A549 (cell line): ENCODE measurements at regions not wholly inside any gene's neighbourhood (a gene's known extent, or its start where the extent isn't known, plus 50 kb on each side); places are given as distances from the start of the nearest gene placed in this dataset.

Source experiments
- ATAC-seq, 2 experiments: fragments of 200-7000 bp in 1 of 2; fragments of >200 bp in 1 of 2; cut with Nextera tagmentation in 1 of 2; cut with Tn5 transposase in 1 of 2; 3 replicates each; pipeline versions ENCODE4 v1.8.0 to v1.9.1; 2018 to 2020; ENCODE audit warnings: mild to moderate bottlenecking in 1 of 2, moderate library complexity in 1 of 2
- CTCF ChIA-PET: fragments of 300-600 bp; sonication (Branson Sonifier 250); formaldehyde crosslinking; extraction: SDS; loops from one replicate; lab custom pipeline; 2021; ENCODE audit warnings: antibody characterized with exemption, inconsistent platforms; lab: Yijun Ruan, JAX
- POLR2A ChIA-PET: fragments of 350-600 bp; formaldehyde crosslinking; extraction: SDS; loops from one replicate; lab custom pipeline; 2021; ENCODE audit warnings: antibody characterized with exemption, inconsistent platforms; lab: Yijun Ruan, JAX
- DNase-seq, 2 experiments: peaks; one replicate each; pipeline versions ENCODE4 v3.0.0 to v3.0.0-alpha.2; 2011 to 2016; ENCODE audit warnings: low read depth in 1 of 2, low spot score in 1 of 2
- FAIRE-seq: peaks from 2 replicates; lab custom pipeline; 2011; peaks lifted over from hg19 to GRCh38; lab: Jason Lieb, UNC
- H3K27ac ChIP-seq, 2 experiments: fragments of >200 bp; sonication (Bioruptor Twin); formaldehyde crosslinking; 3 replicates each; pipeline ENCODE4 v1.5.1; 2016 to 2017
- H3K4me1 ChIP-seq: fragments of >200 bp; sonication (Bioruptor Twin); formaldehyde crosslinking; 3 replicates; pipeline ENCODE4 v1.6.1; 2016
- H3K4me2 ChIP-seq: fragments of >200 bp; sonication (Bioruptor Twin); formaldehyde crosslinking; 3 replicates; pipeline ENCODE4 v1.6.1; 2016
- H3K4me3 ChIP-seq: fragments of >200 bp; sonication (Bioruptor Twin); formaldehyde crosslinking; 3 replicates; pipeline ENCODE4 v1.5.1; 2016
- H3K9me3 ChIP-seq: fragments of >200 bp; sonication (Bioruptor Twin); formaldehyde crosslinking; 3 replicates; pipeline ENCODE4 v1.6.1; 2016
- BHLHE40 ChIP-seq: IDR thresholded peaks from 2 replicates; pipeline ENCODE4 v1.6.1; 2012; ENCODE audit warnings: low read depth, low read length, inconsistent platforms
- CBX2 ChIP-seq: fragments of 200-600 bp; sonication (generic); IDR thresholded peaks from 2 replicates; pipeline ENCODE4 v1.6.1; 2016; ENCODE audit warnings: low read depth, mild to moderate bottlenecking, borderline replicate concordance
- CHD2 ChIP-seq: fragments of 150-350 bp; IDR thresholded peaks from 2 replicates; pipeline ENCODE4 v1.6.1; 2014; ENCODE audit warnings: low read length; ENCODE audit not compliant: partially characterized antibody
- EHF ChIP-seq: fragments of 250-450 bp; sonication (Bioruptor Pico); IDR thresholded peaks from 2 replicates; pipeline ENCODE4 v1.5.0; 2020; ENCODE audit warnings: mild to moderate bottlenecking
- ESRRA ChIP-seq: fragments of 150-350 bp; IDR thresholded peaks from 2 replicates; pipeline ENCODE4 v1.6.1; 2014; ENCODE audit warnings: mild to moderate bottlenecking, low read length, borderline replicate concordance
- HOXB5 ChIP-seq: fragments of 250-450 bp; sonication (Bioruptor Pico); IDR thresholded peaks from 2 replicates; pipeline ENCODE4 v1.5.0; 2020; ENCODE audit warnings: mild to moderate bottlenecking, moderate library complexity
- JUN ChIP-seq, 2 experiments: fragments of >200 bp; sonication (Bioruptor Twin); formaldehyde crosslinking; IDR thresholded peaks; 2 replicates in 1 of 2; 3 replicates in 1 of 2; pipeline ENCODE4 v1.6.1; 2016 to 2017
- MAZ ChIP-seq: fragments of 150-350 bp; IDR thresholded peaks from 2 replicates; pipeline ENCODE4 v1.6.1; 2014; ENCODE audit warnings: antibody characterized with exemption, low read depth, low read length, borderline replicate concordance
- PHF8 ChIP-seq: fragments of 200-600 bp; sonication (generic); IDR thresholded peaks from 2 replicates; pipeline ENCODE4 v1.6.1; 2016; ENCODE audit warnings: low read depth, mild to moderate bottlenecking, antibody characterized with exemption, moderate library complexity, borderline replicate concordance
- POLR2A ChIP-seq: IDR thresholded peaks from 2 replicates; pipeline ENCODE4 v1.6.1; 2012; ENCODE audit warnings: mild to moderate bottlenecking, low read length
- RAD21 ChIP-seq, 2 experiments: fragments of >200 bp in 1 of 2; sonication (Bioruptor Twin) in 1 of 2; formaldehyde crosslinking in 1 of 2; IDR thresholded peaks in 1 of 2; conservative IDR thresholded peaks in 1 of 2; 2 replicates in 1 of 2; 3 replicates in 1 of 2; pipeline ENCODE4 v1.6.1; 2012 to 2018; ENCODE audit warnings: inconsistent platforms in 1 of 2
- SMC3 ChIP-seq: fragments of >200 bp; sonication (Bioruptor Twin); formaldehyde crosslinking; IDR thresholded peaks from 3 replicates; pipeline ENCODE4 v1.6.1; 2018; ENCODE audit warnings: inconsistent platforms
- TFCP2L1 ChIP-seq: fragments of 250-450 bp; sonication (Bioruptor Pico); IDR thresholded peaks from 2 replicates; pipeline ENCODE4 v1.5.0; 2021; ENCODE audit warnings: mild to moderate bottlenecking
- ZC3H11A ChIP-seq: fragments of 450-650 bp; IDR thresholded peaks from 2 replicates; pipeline ENCODE4 v1.6.1; 2014; ENCODE audit warnings: antibody characterized with exemption, mild to moderate bottlenecking
- WGBS: methylation state at CpG from one replicate; pipeline ENCODE4 v1.1.6; 2017; ENCODE audit errors: missing lambda C conversion rate; 5-methylcytosine and 5-hydroxymethylcytosine counted together
- TF ChIP-seq, protein P1 (sequence below): fragments of >200 bp; sonication (Bioruptor Twin); formaldehyde crosslinking; IDR thresholded peaks from 3 replicates; pipeline ENCODE4 v1.6.1; 2016
- TF ChIP-seq, protein P2 (sequence below): fragments of 250-450 bp; sonication (Bioruptor Pico); IDR thresholded peaks from 2 replicates; pipeline ENCODE4 v1.5.0; 2021; ENCODE audit warnings: mild to moderate bottlenecking, moderate library complexity, borderline replicate concordance
- TF ChIP-seq, protein P3 (sequence below): fragments of 150-350 bp; IDR thresholded peaks from 2 replicates; pipeline ENCODE4 v1.6.1; 2014; ENCODE audit warnings: low read depth, mild to moderate bottlenecking, low read length
- TF ChIP-seq, protein P4 (sequence below): IDR thresholded peaks from 2 replicates; pipeline ENCODE4 v1.6.1; 2012

DNA sequence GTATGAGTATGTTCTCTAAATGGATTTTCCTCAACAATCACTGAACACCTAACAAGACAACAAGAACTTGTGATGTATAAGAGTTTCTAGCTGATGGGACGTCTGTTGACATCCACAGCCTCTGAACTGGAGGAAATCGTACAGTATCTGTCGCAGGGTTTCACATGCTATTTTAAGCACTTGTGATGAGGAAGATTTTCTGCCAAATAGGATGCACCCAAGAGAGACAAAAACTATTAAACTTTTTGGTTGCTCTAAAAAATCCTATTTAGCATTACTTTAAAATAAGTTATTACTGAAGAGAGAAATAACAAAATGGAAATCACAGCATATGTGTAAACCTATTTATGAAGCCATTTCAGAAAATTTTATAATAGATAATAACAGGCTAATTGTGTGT lies 356.1 kb upstream of the SLC7A11 start:
- Histone ChIP-seq H3K27ac (no peak overlapping the region), H3K4me2 (no peak overlapping the region), H3K4me3 (no peak overlapping the region), H3K4me1 (no peaks in the 10 kb centered on the region), H3K9me3 (no peaks in the 10 kb centered on the region)
- POLR2A ChIA-PET: no interaction called here
- ATAC-seq: no peak
- no peak for DNase-seq
- TF ChIP-seq ZC3H11A (no peak), RAD21 (conservative IDR thresholded peaks at IDR 0.05 in 1 of 2, IDR thresholded peaks at IDR 0.05 in 1 of 2) (no peak), TFCP2L1 (CRISPR knock-in tag) (no peak), POLR2A (no peak), ESRRA (no peak), HOXB5 (CRISPR knock-in tag) (no peak), CHD2 (no peak), MAZ (no peak), SMC3 (no peak), JUN (IDR thresholded peaks at IDR 0.05) (no peak)
- TF ChIP-seq, protein P1, sequence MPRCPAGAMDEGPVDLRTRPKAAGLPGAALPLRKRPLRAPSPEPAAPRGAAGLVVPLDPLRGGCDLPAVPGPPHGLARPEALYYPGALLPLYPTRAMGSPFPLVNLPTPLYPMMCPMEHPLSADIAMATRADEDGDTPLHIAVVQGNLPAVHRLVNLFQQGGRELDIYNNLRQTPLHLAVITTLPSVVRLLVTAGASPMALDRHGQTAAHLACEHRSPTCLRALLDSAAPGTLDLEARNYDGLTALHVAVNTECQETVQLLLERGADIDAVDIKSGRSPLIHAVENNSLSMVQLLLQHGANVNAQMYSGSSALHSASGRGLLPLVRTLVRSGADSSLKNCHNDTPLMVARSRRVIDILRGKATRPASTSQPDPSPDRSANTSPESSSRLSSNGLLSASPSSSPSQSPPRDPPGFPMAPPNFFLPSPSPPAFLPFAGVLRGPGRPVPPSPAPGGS: no peak
- TF ChIP-seq, protein P2, sequence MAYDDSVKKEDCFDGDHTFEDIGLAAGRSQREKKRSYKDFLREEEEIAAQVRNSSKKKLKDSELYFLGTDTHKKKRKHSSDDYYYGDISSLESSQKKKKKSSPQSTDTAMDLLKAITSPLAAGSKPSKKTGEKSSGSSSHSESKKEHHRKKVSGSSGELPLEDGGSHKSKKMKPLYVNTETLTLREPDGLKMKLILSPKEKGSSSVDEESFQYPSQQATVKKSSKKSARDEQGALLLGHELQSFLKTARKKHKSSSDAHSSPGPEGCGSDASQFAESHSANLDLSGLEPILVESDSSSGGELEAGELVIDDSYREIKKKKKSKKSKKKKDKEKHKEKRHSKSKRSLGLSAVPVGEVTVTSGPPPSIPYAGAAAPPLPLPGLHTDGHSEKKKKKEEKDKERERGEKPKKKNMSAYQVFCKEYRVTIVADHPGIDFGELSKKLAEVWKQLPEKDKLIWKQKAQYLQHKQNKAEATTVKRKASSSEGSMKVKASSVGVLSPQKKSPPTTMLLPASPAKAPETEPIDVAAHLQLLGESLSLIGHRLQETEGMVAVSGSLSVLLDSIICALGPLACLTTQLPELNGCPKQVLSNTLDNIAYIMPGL (CRISPR knock-in tag): no peak
- TF ChIP-seq, protein P3, sequence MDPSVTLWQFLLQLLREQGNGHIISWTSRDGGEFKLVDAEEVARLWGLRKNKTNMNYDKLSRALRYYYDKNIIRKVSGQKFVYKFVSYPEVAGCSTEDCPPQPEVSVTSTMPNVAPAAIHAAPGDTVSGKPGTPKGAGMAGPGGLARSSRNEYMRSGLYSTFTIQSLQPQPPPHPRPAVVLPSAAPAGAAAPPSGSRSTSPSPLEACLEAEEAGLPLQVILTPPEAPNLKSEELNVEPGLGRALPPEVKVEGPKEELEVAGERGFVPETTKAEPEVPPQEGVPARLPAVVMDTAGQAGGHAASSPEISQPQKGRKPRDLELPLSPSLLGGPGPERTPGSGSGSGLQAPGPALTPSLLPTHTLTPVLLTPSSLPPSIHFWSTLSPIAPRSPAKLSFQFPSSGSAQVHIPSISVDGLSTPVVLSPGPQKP: no peak
- TF ChIP-seq, protein P4, sequence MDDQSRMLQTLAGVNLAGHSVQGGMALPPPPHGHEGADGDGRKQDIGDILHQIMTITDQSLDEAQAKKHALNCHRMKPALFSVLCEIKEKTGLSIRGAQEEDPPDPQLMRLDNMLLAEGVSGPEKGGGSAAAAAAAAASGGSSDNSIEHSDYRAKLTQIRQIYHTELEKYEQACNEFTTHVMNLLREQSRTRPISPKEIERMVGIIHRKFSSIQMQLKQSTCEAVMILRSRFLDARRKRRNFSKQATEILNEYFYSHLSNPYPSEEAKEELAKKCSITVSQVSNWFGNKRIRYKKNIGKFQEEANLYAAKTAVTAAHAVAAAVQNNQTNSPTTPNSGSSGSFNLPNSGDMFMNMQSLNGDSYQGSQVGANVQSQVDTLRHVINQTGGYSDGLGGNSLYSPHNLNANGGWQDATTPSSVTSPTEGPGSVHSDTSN: no peak
- FAIRE-seq: no peak
- 71% methylated on average over 3 of the region's 3 CpGs for WGBS
- CTCF ChIA-PET: no interaction called here

DNA sequence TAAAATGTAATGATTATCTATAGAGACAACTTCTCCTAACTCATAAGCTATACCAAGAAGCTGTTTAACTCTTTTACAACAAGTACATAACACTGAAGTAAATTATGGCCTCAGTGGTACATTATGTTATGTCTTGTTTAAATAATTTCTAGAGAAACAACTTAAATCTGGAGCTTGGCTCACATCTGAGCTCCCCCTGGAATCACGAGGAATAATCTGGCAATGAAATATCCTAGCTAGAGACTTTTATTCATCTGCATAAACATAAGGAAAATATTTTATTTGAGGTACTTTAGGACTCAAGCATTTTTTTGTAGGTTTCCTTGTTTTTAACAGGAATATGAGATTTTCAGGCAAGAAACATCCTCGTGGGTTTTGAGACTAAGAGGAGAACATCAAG lies 354.7 kb upstream of the SLC7A11 start:
- no peak overlapping the region for H3K4me3 ChIP-seq
- 17% methylated on average over 2 of the region's 2 CpGs for WGBS
- H3K4me2 ChIP-seq: no peak overlapping the region
- CTCF ChIA-PET: no interaction called here
- FAIRE-seq: no peak
- no peak for ATAC-seq
- POLR2A ChIA-PET: no interaction called here
- no peaks in the 10 kb centered on the region for H3K4me1 ChIP-seq
- H3K27ac ChIP-seq: no peak overlapping the region
- no peaks in the 10 kb centered on the region for H3K9me3 ChIP-seq
- DNase-seq: no peak
- TF ChIP-seq PHF8 (no peak), EHF (CRISPR knock-in tag) (no peak), CBX2 (no peak), MAZ (no peak), BHLHE40 (no peak)
- TF ChIP-seq, protein P4: no peak
